ENCODE measurements at regions not wholly inside any gene's neighbourhood (a gene's known extent, or its start where the extent isn't known, plus 50 kb on each side); places are given as distances from the start of the nearest gene placed in this dataset.

DNA sequence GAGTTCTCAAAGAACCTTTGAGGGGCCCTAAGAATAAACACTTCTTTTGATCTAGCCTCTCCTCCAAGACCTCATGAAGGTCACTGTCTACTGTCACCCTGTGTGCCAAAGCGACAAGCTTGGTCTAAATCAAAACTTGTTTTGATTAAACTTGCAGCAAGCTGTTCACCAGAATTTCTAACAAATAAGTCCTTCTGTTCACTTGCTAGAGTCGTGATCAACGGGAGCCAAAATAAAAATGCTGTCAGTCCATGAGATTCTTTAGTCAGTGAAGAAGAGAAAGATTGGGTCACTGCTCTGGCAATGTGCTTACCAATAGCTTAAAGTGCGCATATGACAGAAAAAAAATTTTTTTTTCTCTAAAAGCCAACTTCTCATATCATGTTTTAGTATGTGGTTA lies 53.9 kb upstream of the GALNT5 start:
- Histone ChIP-seq H4K20me1 (ENCODE audit: insufficient read depth) (no peaks in the 10 kb centered on the region), H2AFZ (no peak overlapping the region), H3K27ac (no peak overlapping the region), H3K4me2 (ENCODE audit: unreplicated experiment) (no peak overlapping the region), H3K79me2 (ENCODE audit: insufficient read depth) (no peaks in the 10 kb centered on the region), H3F3A (ENCODE audit: insufficient read depth) (no peaks in the 10 kb centered on the region), H3K36me3 (ENCODE audit: low read depth) (no peaks in the 10 kb centered on the region), H3K4me3 (no peak overlapping the region), H3K9ac (no peak overlapping the region), H3K4me1 (ENCODE audit: insufficient read depth) (no peaks in the 10 kb centered on the region), H3K27me3 (replicated peaks; ENCODE audit: insufficient read depth) (no peaks in the 10 kb centered on the region), H3K9me3 (ENCODE audit: low read depth) (no peaks in the 10 kb centered on the region), H3K9me2 (ENCODE audit: insufficient read depth) (no peaks in the 10 kb centered on the region)
- no peak for DNase-seq
- TF ChIP-seq EZH2 (IDR thresholded peaks at IDR 0.05; ENCODE audit: insufficient read depth, poor library complexity, severe bottlenecking) = no peak
- TF ChIP-seq EZH2phosphoT487 (IDR thresholded peaks at IDR 0.05; ENCODE audit: insufficient read depth, low read depth) = no peak
- WGBS, 2 experiments (ENCODE audit: low coverage in 1 of 2, low lambda C conversion rate in 2 of 2, missing lambda C conversion rate in 2 of 2) = 62% methylated on average over 4 of the region's 4 CpGs
- in situ Hi-C loops (cut with MboI) = no loop called here

DNA sequence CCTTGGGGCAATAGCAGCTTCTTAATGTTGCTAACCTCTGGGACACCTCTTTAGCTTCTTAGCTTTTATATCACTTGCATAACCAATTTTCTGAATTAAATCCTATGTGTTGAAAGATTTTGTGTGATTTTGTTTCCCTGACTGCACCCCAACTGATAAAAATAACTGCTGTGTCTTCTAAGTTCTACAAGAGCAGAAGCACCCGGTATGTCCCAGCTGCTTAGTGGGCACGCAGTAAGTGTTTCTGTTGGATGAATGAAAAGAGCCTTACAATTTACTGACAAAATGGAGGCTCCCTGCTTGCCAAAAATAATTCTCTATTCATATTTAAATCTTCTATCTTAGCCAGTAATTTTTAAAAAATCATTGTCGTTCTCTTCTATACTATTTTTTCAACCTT lies 53.1 kb upstream of the GALNT5 start:
- no peak for DNase-seq
- Histone ChIP-seq H4K20me1 (ENCODE audit: insufficient read depth) (no peaks in the 10 kb centered on the region), H3K9ac (no peak overlapping the region), H3K9me2 (ENCODE audit: insufficient read depth) (no peaks in the 10 kb centered on the region), H3K4me3 (no peak overlapping the region), H3K27ac (no peak overlapping the region), H3K4me2 (ENCODE audit: unreplicated experiment) (no peak overlapping the region), H3K36me3 (ENCODE audit: low read depth) (no peaks in the 10 kb centered on the region), H3F3A (ENCODE audit: insufficient read depth) (no peaks in the 10 kb centered on the region), H3K9me3 (ENCODE audit: low read depth) (no peaks in the 10 kb centered on the region), H3K4me1 (ENCODE audit: insufficient read depth) (no peaks in the 10 kb centered on the region), H3K79me2 (ENCODE audit: insufficient read depth) (no peaks in the 10 kb centered on the region), H3K27me3 (replicated peaks; ENCODE audit: insufficient read depth) (no peaks in the 10 kb centered on the region), H2AFZ (0 out of 2 replicates have a peak overlapping the region, but pooled peaks have one; percentile 7)
- TF ChIP-seq EZH2 (IDR thresholded peaks at IDR 0.05; ENCODE audit: insufficient read depth, poor library complexity, severe bottlenecking) (no peak), EZH2phosphoT487 (IDR thresholded peaks at IDR 0.05; ENCODE audit: insufficient read depth, low read depth) (no peak)
- 69 to 70% methylated on average over 3 of the region's 3 CpGs for WGBS, 2 experiments (ENCODE audit: low coverage in 1 of 2, low lambda C conversion rate in 2 of 2, missing lambda C conversion rate in 2 of 2)
- in situ Hi-C loops (cut with MboI) = no loop called here

DNA sequence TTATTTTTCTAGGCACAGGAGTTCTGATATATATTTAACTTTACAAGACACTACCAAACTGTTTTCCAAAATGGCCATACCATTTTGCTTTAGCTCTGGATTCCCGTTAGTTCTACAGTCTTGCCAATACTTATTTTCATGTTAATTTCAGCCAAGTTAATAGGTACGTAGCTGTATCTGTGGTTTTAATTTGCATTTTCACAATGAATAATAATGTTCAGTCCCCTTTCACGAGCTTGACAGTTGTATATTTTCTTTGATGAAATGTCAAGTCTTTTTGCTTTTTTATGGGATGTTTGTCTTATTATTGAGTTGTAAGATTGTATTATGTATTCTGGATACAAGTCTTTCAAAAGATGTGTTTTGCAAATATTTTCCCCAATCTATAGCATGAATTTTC lies 50.6 kb upstream of the GALNT5 start:
- no peaks in the 10 kb centered on the region for H3K36me3 ChIP-seq (ENCODE audit: low read depth)
- H2AFZ ChIP-seq = no peak overlapping the region
- no peaks in the 10 kb centered on the region for H3K79me2 ChIP-seq (ENCODE audit: insufficient read depth)
- no peaks in the 10 kb centered on the region for H3K27me3 ChIP-seq (replicated peaks; ENCODE audit: insufficient read depth)
- no peaks in the 10 kb centered on the region for H4K20me1 ChIP-seq (ENCODE audit: insufficient read depth)
- no peaks in the 10 kb centered on the region for H3F3A ChIP-seq (ENCODE audit: insufficient read depth)
- H3K4me1 ChIP-seq (ENCODE audit: insufficient read depth) = no peaks in the 10 kb centered on the region
- H3K4me3 ChIP-seq = no peak overlapping the region
- H3K9me3 ChIP-seq (ENCODE audit: low read depth) = no peaks in the 10 kb centered on the region
- WGBS, 2 experiments (ENCODE audit: low coverage in 1 of 2, low lambda C conversion rate in 2 of 2, missing lambda C conversion rate in 2 of 2) = 35 to 37% methylated on average over 3 of the region's 3 CpGs
- H3K9ac ChIP-seq = no peak overlapping the region
- H3K4me2 ChIP-seq (ENCODE audit: unreplicated experiment) = no peak overlapping the region
- no peak overlapping the region for H3K27ac ChIP-seq
- no peaks in the 10 kb centered on the region for H3K9me2 ChIP-seq (ENCODE audit: insufficient read depth)
- in situ Hi-C loops (cut with MboI) = no loop called here
- DNase-seq = no peak
- TF ChIP-seq EZH2 (IDR thresholded peaks at IDR 0.05; ENCODE audit: insufficient read depth, poor library complexity, severe bottlenecking) (no peak), EZH2phosphoT487 (IDR thresholded peaks at IDR 0.05; ENCODE audit: insufficient read depth, low read depth) (no peak)
